Ovary (tissue), 7 donors: ENCODE measurements at regions not wholly inside any gene's neighbourhood (a gene's known extent, or its start where the extent isn't known, plus 50 kb on each side); places are given as distances from the start of the nearest gene placed in this dataset.

Source experiments
- DNase-seq, 5 donors: peaks; one replicate each; pipeline ENCODE4 v3.0.0-alpha.2; 2019 to 2020
- H3K27ac ChIP-seq, 2 donors: fragments of 200-600 bp; one replicate each; pipeline versions ENCODE4 v1.5.1 to v1.8.0; 2019 to 2022
- H3K27me3 ChIP-seq: fragments of 200-600 bp; one replicate; pipeline ENCODE4 v1.8.0; 2022
- H3K36me3 ChIP-seq: fragments of 200-600 bp; sonication (generic); one replicate; pipeline ENCODE4 v1.5.1; 2019
- H3K4me1 ChIP-seq: one replicate; pipeline ENCODE4 v1.8.1; 2013; ENCODE audit warnings: mild to moderate bottlenecking, moderate library complexity; ENCODE audit not compliant: insufficient read depth
- H3K4me3 ChIP-seq: fragments of 200-600 bp; sonication (generic); one replicate; pipeline ENCODE4 v1.5.1; 2017
- H3K9me3 ChIP-seq, 2 donors: fragments of 200-600 bp in 1 of 2; sonication (generic) in 1 of 2; one replicate each; pipeline versions ENCODE4 v1.5.1 to v1.8.1; 2013 to 2019; ENCODE audit warnings: mild to moderate bottlenecking in 1 of 2, moderate library complexity in 1 of 2
- EP300 ChIP-seq: sonication (generic); formaldehyde crosslinking; IDR thresholded peaks from one replicate; pipeline ENCODE4 v1.6.1; 2017; ENCODE audit warnings: antibody characterized with exemption
- POLR2A ChIP-seq: fragments of 450-650 bp; IDR thresholded peaks from one replicate; pipeline ENCODE4 v1.6.1; 2017; ENCODE audit warnings: antibody characterized with exemption, mild to moderate bottlenecking, moderate library complexity
- WGBS, 3 donors: extraction: QIAGEN DNeasy Blood & Tissue Kit in 1 of 3; methylation state at CpG; one replicate each; pipeline versions ENCODE4 v1.1.5 to v1.1.7; 2013 to 2017; 5-methylcytosine and 5-hydroxymethylcytosine counted together
- intact Hi-C, 4 donors: fragments of 100-400 bp; cut with DNase I; formaldehyde crosslinking; loops; one replicate each; pipeline versions ENCODE4 v1.11.0 to v1.15.1; 2022 to 2023
- TF ChIP-seq, protein P1 (sequence below), 3 donors: fragments of 450-650 bp in 2 of 3; fragments of 200-600 bp in 1 of 3; IDR thresholded peaks; one replicate each; pipeline versions ENCODE4 v1.5.1 to v1.8.0; 2016 to 2022; ENCODE audit warnings: antibody characterized with exemption in 3 of 3, mild to moderate bottlenecking in 1 of 3
- donor health status: DM: no; HTN: no; CAD: no; lungs with moderate emphysema.
- donor health status: DM: no; HTN: no; CAD: no.
- donor health status: Bipolar disorder and iron deficiency.
- donor health status: DM: no; HTN: no; CAD: no.
- donor health status: DM: yes; HTN: yes; CAD: no.

DNA sequence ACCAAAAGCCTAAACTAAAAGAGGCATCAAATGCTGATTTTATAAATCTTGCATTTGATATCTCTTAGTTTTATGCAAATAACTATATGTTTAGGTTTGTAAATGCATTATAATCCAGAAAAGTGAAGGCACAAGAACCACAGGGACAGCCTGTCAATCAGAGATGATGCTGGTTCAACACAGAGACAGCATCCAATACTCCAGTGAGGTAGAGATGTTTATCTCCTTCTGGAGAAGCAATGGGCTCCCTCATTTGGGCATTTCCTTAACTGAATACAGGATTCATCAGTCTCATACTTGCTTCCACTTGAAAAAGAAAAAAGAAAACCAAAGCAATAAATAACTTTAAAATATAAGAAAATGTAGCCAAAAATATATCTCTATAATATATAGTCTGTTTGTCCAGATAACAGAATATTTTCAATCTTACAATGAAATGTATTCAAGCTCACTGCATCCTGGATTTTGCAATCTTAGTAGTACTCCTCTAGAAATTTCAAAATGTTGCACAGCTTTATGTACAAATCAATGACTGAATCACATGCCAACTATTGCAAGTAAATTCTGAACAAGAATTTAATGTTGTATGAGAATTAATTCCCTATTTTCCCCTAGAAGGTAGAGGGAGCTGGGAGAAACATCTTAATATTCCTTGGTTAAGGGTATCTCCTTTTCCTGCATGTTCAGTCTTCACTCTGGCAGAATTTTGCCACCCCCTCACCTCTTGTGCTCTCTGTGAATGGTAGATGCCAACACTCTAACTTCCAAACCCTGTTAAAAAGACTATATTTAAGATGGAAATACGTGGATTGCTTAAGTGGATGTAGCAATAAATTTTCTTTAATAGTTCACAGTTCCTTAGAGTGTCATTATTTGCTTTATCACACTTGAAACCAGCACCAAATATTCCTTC lies 191.1 kb upstream of the GAS1 start:
- intact Hi-C loops, result no loop called here
- H3K4me3 ChIP-seq, result no peak overlapping the region
- H3K27me3 ChIP-seq, result no peaks in the 10 kb centered on the region
- TF ChIP-seq EP300 (no peak), POLR2A (no peak)
- TF ChIP-seq, protein P1, sequence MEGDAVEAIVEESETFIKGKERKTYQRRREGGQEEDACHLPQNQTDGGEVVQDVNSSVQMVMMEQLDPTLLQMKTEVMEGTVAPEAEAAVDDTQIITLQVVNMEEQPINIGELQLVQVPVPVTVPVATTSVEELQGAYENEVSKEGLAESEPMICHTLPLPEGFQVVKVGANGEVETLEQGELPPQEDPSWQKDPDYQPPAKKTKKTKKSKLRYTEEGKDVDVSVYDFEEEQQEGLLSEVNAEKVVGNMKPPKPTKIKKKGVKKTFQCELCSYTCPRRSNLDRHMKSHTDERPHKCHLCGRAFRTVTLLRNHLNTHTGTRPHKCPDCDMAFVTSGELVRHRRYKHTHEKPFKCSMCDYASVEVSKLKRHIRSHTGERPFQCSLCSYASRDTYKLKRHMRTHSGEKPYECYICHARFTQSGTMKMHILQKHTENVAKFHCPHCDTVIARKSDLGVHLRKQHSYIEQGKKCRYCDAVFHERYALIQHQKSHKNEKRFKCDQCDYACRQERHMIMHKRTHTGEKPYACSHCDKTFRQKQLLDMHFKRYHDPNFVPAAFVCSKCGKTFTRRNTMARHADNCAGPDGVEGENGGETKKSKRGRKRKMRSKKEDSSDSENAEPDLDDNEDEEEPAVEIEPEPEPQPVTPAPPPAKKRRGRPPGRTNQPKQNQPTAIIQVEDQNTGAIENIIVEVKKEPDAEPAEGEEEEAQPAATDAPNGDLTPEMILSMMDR (IDR thresholded peaks at IDR 0.05), result no peak
- no peaks in the 10 kb centered on the region for H3K4me1 ChIP-seq
- no peaks in the 10 kb centered on the region for H3K9me3 ChIP-seq
- WGBS, 3 donors, result 74 to 89% (median 81%) methylated on average over 1 of the region's 1 CpG
- no peaks in the 10 kb centered on the region for H3K36me3 ChIP-seq
- no peak overlapping the region for H3K27ac ChIP-seq
- no peak for DNase-seq

DNA sequence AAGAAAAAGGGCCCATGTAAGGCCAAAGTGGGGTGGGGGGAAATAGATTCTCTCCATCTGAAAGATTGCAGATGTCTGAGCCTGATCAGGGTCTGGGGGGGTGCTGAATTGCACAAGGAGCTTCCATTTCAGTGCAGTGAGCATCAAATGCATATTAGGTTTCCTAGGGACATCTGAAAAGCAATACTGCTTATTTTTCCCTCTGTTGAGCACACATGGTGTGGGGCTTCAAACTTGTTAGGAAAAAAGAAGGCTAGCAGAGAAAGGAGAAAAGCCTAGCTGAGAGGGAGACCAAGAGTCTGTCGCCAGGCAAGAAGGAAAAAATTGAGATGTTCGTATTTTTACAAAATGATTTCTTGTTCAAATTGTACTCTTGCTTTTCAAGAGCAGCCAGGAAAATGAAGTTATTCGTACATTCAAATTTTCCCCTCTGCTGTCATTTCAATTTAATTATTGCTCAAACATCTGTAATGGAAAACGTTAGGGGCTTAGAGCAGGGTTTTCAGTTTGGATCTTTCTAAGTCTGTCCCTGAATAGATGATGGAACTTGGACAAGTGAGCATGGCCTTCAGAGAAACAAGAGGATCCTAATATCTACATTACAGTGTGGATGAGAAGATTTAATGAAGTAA lies 191.9 kb upstream of the GAS1 start:
- no peak for DNase-seq
- Histone ChIP-seq H3K4me1 (no peaks in the 10 kb centered on the region), H3K4me3 (no peak overlapping the region), H3K27ac (no peak overlapping the region), H3K9me3 (no peaks in the 10 kb centered on the region), H3K27me3 (no peaks in the 10 kb centered on the region), H3K36me3 (no peaks in the 10 kb centered on the region)
- WGBS, 3 donors, result 80 to 85% (median 85%) methylated on average over 4 of the region's 4 CpGs
- intact Hi-C loops, result no loop called here
- TF ChIP-seq POLR2A, result no peak
- TF ChIP-seq EP300, result no peak
- TF ChIP-seq, protein P1 (IDR thresholded peaks at IDR 0.05), result no peak

DNA sequence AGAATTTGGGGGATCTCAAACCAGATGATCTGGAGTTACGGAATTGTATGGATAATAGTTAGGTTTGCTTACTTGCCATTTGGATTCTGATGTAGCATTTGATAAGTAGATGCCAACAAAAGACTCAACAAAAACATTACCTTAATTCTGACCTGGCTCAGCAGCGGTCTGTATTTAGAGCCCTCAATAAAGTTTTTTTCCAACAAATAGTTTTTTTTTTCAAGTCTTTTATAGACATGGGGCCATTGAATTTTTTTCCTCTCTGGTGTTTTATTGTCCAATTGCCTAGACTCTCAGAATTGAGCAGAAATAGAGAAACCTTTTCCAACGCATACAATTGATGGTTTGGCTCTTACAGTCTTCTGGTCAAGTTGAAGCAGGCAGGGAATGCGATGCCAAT lies 192.8 kb upstream of the GAS1 start:
- no peak for DNase-seq
- H3K4me1 ChIP-seq, result no peaks in the 10 kb centered on the region
- H3K36me3 ChIP-seq, result no peaks in the 10 kb centered on the region
- H3K27me3 ChIP-seq, result no peaks in the 10 kb centered on the region
- H3K4me3 ChIP-seq, result no peak overlapping the region
- TF ChIP-seq EP300, result no peak
- no peak for TF ChIP-seq POLR2A
- TF ChIP-seq, protein P1 (IDR thresholded peaks at IDR 0.05), result no peak
- no peak overlapping the region for H3K27ac ChIP-seq
- 94 to 96% (median 96%) methylated on average over 4 of the region's 4 CpGs for WGBS, 3 donors
- intact Hi-C loops, result no loop called here
- no peaks in the 10 kb centered on the region for H3K9me3 ChIP-seq

DNA sequence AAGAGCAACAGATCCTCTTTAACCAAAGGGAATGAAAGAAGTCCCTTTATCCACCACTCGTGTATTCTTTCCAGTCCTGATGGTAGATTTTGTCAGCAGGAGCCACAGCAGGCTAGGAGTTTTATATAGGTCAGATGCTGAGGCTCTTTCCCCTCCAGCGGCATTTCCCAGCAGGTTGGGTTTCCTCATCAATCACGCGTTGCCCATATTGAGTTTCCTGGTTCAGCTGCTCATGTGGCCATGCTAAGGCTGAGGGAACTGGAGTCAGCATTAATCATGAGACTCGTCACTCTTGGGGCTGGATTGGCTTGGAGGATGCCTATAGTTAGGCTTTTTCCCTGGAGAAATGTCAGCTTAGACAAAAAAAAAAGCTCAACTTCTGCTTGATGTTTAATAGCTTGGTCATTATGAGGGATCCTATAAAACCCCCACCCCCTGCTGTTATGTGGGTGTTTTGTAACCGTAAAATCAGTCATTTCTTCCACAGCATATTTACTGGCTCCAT lies 193.4 kb upstream of the GAS1 start:
- WGBS, 3 donors, result 91 to 95% (median 93%) methylated on average over 6 of the region's 6 CpGs
- TF ChIP-seq EP300 (no peak), POLR2A (no peak)
- intact Hi-C loops, result no loop called here
- no peak overlapping the region for H3K4me3 ChIP-seq
- no peak for DNase-seq
- no peaks in the 10 kb centered on the region for H3K27me3 ChIP-seq
- H3K9me3 ChIP-seq, result no peaks in the 10 kb centered on the region
- no peaks in the 10 kb centered on the region for H3K4me1 ChIP-seq
- H3K36me3 ChIP-seq, result no peaks in the 10 kb centered on the region
- no peak overlapping the region for H3K27ac ChIP-seq

DNA sequence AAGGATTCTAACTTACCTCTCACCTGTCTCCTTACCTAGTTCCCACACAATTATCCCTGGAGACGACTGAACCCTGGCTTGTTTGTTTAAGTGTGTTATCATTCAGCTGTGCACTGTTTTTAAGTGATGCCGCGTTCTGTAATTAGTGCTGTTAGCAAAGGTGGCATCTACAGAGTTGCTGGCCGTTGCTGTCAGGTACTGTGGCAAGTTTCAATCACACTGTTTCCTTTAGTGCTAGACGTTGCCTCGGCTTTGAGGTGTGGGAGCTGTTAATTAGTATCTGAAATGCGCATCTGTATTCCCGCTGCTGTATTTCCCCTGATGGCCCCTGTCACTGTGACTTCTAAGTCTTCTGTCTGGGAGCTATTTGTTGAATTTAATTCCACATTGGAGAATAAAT lies 193.8 kb upstream of the GAS1 start:
- H3K36me3 ChIP-seq, result no peaks in the 10 kb centered on the region
- TF ChIP-seq POLR2A, result no peak
- no peak for TF ChIP-seq EP300
- TF ChIP-seq, protein P1 (IDR thresholded peaks at IDR 0.05), result no peak
- no peak for DNase-seq
- H3K27ac ChIP-seq, result no peak overlapping the region
- WGBS, 3 donors, result 86 to 89% (median 88%) methylated on average over 8 of the region's 8 CpGs
- H3K4me3 ChIP-seq, result no peak overlapping the region
- no peaks in the 10 kb centered on the region for H3K4me1 ChIP-seq
- no peaks in the 10 kb centered on the region for H3K27me3 ChIP-seq
- no peaks in the 10 kb centered on the region for H3K9me3 ChIP-seq
- intact Hi-C loops, result no loop called here
